Activated CD4-positive, alpha-beta T cell treated with anti-CD3 and anti-CD28 coated beads, Interleukin-10, Interleukin-2, amounts not matched to agents 100 ng/mL and 50 ng/mL, durations not matched to agents 16 hours and 8 hours (primary cell): ENCODE measurements at regions not wholly inside any gene's neighbourhood (a gene's known extent, or its start where the extent isn't known, plus 50 kb on each side); places are given as distances from the start of the nearest gene placed in this dataset.
"Not testable (repeated sequence)": the region's sequence is repeated elsewhere in the genome, so short reads cannot be mapped to it uniquely, and the experiment has no call there.

ENCODE experiments used
- DNase-seq: peaks from one replicate; pipeline ENCODE4 v3.0.0-alpha.2; 2020

- DNase-seq, result no peak
Measured at GRCh38 chr3:35950021-35950420, 310.7 kb downstream of the ARPP21 start.

- no peak for DNase-seq
Measured at GRCh38 chr3:35954413-35954812, 315.1 kb downstream of the ARPP21 start.

DNA sequence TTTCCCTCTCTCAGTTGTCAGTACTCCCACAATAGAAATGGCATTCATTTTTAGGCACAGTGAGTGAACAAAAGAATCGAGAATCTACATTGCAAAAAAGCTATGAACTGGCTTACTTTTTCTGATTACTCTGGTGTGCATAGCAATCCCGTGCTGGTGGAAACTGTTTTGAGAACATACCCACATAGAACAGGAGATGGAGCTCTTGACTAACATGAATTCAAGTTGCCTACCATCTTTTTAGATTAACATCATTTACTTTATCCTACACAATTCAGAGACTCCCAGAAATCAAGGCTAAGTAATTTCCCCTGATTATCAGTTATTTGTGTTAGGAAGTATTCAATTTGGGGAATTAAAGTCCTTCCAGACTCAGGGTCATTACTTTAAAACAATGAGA is 326.6 kb downstream of the ARPP21 start:
- DNase-seq, result peak; percentile 19

DNA sequence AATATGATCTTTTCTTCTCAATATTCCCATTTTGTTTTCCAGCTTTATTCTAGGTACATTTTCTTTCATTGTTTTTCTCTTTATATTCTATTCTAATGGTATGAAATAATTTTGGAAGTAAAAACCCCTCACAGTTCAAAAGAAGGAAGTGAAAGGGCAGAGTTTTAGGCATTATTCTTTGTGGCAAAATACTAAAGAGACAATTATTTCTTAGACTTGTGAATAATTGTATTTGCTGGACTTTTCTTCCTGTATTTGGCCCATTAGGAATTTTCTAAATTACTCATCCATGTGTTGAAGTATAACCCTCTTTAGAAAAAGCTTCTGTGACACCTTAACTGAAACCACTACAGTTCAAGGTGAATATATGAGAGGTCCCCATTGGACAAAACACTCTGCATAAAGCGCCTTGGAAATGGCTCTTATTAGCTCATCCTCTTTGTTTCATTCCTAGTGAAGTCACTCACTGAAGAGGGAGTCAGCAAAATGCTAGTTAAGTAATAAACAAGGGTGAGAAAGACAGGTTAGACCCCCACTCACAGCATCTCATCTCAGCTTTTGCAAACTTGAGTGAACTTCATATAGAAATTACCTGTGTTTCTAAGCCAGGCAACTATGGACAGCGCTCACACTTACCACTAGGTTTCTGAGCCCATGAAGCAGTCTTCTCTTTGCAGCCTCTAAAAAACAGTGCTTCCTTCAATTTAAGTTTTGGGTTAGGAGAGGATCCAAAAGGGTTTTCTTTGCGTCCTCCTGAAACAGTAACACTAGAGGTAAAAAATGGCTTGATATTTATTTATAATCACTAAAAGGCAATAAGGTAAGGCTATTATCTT is 327.5 kb downstream of the ARPP21 start:
- no peak for DNase-seq

DNA sequence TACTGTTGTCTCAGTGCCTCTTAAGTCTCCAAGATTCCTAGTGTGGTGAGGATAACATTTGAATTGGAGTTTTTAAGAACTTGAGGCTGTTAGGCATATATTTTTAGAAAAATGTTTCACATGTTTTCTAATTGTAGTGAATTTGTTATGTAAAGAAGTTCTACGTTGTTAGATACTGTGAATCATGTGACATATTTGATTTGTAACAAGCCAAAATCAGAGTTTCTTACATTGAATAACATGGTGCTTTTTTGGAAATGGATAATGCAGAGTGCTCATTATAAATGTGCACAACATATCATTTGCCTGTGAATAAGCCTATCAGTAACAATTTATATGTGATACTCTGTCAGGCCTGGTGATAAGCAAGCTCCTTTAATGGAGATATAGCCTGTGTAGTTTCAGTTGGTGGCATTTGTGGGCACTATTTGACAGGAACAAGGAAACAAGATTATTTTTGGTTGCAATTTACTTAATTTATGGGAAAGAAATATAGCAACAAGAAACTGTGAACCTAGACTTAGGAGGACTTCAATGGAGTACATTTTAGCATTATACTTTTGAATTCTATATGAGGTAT is 328.8 kb downstream of the ARPP21 start:
- no peak for DNase-seq

GRCh38 chr3:35969406-35969805 is 330.1 kb downstream of the ARPP21 start:
- no peak for DNase-seq

DNA sequence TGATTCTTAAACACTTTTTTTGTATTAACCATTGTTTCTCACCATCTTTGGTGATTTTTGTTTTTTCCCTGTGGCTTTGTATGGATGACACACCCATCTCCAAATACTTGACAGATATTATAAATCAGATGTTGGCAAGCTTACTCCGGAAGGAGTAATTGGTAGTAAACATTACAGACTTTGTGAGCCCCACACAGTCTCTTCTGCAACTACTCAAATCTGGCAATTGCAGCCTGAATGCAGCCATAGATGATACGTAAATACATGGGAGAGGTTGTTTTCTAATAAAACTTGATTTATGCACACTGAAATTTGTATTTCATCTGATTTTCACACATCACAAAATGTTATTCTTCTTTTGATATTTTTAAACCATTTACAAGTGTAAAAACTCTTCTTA is 331.5 kb downstream of the ARPP21 start:
- DNase-seq, result no peak

DNA sequence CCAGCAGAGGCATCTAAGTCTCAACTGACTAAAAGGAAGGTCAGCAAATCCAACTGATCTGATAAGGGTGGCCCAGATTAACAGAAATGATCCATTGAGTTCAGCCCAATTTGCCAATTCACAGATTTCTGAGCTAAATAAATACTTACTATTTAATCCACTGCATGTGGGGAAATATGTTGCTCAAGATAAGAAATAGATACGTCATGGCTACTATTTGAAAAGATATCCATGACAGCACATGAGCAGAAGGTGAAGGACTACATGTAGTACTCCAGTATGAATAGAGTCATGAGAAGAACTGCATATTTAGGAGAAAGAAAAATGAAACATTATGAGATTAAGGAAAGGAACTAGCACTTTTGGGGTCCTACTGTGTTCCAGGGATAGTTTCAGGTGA is 332.4 kb downstream of the ARPP21 start:
- no peak for DNase-seq

DNA sequence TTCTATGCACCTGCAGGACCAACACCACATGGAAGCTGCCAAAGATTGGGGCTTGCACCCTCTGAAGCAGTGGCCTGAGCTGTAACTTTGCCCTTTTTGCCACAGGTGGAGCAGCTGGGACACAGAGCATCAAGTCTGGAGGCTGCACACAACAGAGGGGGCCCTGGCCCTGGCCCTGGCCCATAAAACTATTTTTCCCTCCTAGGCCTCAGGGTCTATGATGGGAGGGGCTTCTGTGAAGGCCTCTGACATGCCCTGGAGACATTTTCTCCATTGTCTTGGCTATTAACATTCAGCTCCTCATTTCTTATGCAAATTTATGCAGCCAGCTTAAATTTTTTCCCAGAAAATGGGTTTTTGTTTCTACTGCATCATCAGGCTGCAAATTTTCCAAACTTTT is 335.5 kb downstream of the ARPP21 start:
- no peak for DNase-seq

GRCh38 chr3:35986161-35986560 is 346.8 kb downstream of the ARPP21 start:
- no peak for DNase-seq

DNA sequence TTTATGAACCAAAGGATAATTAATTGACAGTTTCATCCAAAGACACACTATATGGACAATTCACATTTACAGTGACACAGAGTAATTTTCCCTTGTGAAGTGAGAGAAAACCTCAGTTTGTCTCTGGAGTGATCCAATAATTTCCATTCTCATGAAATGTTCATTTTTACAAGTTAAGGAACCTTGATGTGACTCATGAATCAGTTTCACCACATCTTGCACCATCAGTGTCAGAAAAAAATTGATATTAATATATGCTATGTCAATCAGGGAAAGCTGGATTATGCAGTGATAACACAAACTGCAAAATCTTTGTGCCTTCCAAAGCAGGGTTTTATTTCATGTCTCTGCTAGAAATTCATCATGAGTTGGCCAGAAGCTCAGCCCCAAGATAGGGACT is 348.1 kb downstream of the ARPP21 start:
- DNase-seq, result no peak

- no peak for DNase-seq
Measured at GRCh38 chr3:35992041-35992440, 352.7 kb downstream of the ARPP21 start.

DNA sequence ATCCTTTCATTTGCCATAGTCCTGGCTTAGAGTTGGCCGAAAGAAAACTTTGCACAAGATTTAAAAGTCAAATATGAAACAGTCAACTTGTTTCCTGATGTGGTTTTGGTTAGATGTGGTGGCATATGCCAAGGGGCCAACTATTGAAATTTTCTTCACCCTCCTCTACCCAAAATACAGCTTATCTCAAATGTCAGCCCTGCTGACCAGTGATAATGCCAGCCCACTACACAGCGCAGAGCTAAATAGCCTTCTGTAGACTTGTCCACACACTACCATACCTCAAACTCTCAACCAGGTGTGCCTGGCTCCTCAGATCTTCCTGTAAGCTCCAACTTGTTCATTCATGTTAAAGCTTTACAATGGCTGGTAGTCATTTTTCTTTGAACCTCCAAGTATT is 368.5 kb upstream of the STAC start:
- DNase-seq, result no peak

- DNase-seq, result no peak
Measured at GRCh38 chr3:36013425-36013824, 366.9 kb upstream of the STAC start.

- DNase-seq, result no peak
Measured at GRCh38 chr3:36025232-36025631, 355.1 kb upstream of the STAC start.

DNA sequence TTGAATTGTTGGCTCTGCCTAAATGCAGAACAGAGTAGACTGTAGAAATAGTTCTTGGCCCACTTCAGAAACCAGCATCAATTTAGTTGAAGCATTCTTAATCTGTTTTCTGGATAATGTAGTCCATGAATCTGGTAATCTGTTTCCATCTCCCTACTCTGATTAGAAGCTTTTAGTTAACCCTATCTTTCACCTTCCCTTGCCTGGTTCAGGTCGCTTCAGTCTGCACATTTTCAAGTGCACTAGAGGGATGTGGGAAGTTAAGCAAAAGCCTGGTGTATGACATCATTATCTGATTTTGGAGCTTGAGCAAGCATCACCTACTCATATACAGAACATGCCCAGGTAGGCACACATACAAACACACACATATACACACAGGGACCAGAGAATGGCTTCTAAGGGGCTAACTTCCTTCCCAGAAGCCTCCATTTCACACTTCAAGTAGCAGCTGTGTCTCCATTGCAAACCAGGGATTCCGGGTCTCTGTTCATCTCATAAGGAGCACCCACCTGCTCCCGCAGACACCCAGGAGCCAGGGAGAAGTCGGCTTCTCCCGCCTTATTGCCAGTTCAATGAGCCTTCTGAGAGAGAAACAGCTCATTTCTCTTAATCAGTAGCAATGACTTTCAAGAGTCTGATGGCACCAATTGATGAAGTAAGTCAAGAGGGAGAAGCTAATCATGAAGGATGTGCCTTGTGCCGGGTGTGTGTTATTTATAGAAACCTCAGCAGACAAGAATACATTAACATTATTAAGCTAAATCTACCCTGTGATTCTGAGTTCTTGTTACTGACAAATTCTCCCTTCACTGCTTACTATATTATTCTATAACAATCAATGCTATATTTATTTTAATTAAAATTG is 347.9 kb upstream of the STAC start:
- no peak for DNase-seq

DNA sequence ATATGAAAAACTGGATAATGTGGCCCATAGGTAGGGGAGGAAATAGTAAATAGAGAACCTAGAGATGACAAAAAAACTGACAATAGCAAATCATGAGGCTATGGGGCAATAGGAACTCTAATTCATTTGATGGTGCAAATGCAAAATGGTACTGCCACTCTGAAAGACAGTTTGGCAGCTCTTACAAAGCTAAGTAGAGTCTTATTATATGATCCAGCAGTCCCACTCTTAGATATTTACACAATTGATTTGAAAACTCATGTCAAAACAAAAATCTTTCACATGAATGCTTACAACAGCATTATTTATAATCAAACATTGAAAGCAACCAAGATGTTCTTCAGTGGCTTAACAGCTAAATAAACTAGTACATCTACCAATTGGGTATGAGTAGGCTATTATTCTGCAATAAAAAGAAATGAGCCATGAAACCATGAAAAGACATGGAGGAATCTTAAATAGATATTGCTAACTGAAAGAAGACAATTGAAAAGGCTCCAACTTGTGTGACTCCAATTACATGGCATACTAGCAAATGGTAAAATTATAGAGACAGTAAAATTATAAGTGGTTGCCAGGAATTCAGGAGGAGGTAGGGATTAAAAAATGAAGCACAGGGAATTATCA is 321.8 kb upstream of the STAC start:
- no peak for DNase-seq

DNA sequence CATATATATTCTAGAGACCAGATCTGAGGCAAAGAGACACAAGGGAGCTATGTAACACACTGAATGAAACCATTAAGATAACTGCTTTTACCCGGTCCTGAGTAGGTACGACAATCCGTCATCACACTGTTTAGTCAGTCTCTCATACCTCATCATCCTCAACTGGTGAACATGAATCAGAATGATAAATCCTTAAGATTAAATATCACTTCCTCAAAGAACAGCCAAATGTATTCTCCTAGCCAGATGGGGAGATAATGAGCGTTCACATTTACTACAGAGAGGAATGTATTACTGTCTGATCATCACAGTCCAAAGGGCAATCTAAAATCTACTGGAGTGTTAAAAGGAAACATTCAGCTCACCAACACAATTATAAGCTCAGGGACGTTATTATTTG is 319.4 kb upstream of the STAC start:
- no peak for DNase-seq

GRCh38 chr3:36063992-36064391 is 316.3 kb upstream of the STAC start:
- no peak for DNase-seq

- DNase-seq, result no peak
Measured at GRCh38 chr3:36065321-36065720, 315.0 kb upstream of the STAC start.

DNA sequence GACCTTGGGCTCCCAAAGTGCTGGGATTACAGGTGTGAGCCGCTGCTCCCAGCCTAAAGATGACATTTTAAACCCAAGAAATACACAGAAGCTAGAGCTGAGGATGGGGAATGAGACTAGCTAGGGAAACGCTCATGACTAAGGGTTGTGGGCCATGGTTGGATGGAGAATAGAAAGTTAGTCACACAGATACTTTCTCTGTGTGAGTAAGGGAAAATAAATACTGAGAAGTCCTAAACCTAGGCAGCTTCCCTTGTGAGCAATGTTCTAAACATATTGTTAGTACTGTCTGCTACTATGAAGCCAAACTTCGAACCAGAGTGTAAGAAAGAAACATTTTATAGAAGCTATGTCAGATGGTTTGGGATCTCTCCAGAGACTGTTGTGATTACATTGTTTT is 304.8 kb upstream of the STAC start:
- no peak for DNase-seq

- no peak for DNase-seq
Measured at GRCh38 chr3:36077320-36077719, 303.0 kb upstream of the STAC start.

DNA sequence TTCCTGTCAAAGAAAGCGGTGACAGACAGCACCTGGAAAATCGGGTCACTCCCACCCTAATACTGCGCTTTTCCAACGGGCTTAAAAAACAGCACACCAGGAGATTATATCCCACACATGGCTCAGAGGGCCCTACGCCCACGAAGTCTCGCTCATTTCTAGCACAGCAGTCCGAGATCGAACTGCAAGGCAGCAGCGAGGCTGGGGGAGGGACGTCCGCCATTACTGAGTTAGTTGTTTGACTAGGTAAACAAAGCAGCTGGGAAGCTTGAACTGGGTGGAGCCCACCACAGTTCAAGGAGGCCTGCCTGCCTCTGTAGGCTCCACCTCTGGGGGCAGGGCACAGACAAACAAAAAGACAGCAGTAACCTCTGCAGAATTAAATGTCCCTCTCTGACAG is 297.3 kb upstream of the STAC start:
- DNase-seq, result not testable (repeated sequence)
